Smooth muscle cell (in vitro differentiated cells): ENCODE measurements at regions not wholly inside any gene's neighbourhood (a gene's known extent, or its start where the extent isn't known, plus 50 kb on each side); places are given as distances from the start of the nearest gene placed in this dataset.
"Not testable (repeated sequence)": the region's sequence is repeated elsewhere in the genome, so short reads cannot be mapped to it uniquely, and the experiment has no call there.

ENCODE experiments used
- DNase-seq: peaks from one replicate; lab custom pipeline; 2025; ENCODE audit not compliant: unreplicated experiment; lab: John Stamatoyannopoulos, UW
- H2AFZ ChIP-seq: fragments of 200-600 bp; sonication (generic); 2 replicates; pipeline ENCODE4 v1.6.0; 2016; ENCODE audit warnings: antibody characterized with exemption, low read depth, mild to moderate bottlenecking
- H3F3A ChIP-seq: fragments of 200-600 bp; sonication (generic); 2 replicates; pipeline ENCODE4 v1.6.0; 2017; ENCODE audit warnings: antibody characterized with exemption, low read depth
- H3K27ac ChIP-seq: fragments of 200-600 bp; sonication (generic); 2 replicates; pipeline ENCODE4 v1.5.1; 2016; ENCODE audit warnings: low read depth, mild to moderate bottlenecking
- H3K27me3 ChIP-seq: fragments of 200-600 bp; sonication (generic); 2 replicates; pipeline ENCODE4 v1.6.1; 2016; ENCODE audit warnings: low read depth, mild to moderate bottlenecking
- H3K36me3 ChIP-seq: fragments of 200-600 bp; sonication (generic); 2 replicates; pipeline ENCODE4 v1.5.1; 2016; ENCODE audit warnings: low read depth
- H3K4me1 ChIP-seq: fragments of 200-600 bp; sonication (generic); 2 replicates; pipeline ENCODE4 v1.5.1; 2016; ENCODE audit warnings: low read depth
- H3K4me2 ChIP-seq: fragments of 200-600 bp; sonication (generic); 2 replicates; pipeline ENCODE4 v1.6.0; 2016; ENCODE audit warnings: mild to moderate bottlenecking
- H3K4me3 ChIP-seq: fragments of 200-600 bp; sonication (generic); 2 replicates; pipeline ENCODE4 v1.5.1; 2016; ENCODE audit warnings: mild to moderate bottlenecking
- H3K79me2 ChIP-seq: fragments of 200-600 bp; sonication (generic); 2 replicates; pipeline ENCODE4 v1.6.0; 2016; ENCODE audit warnings: low read depth, mild to moderate bottlenecking
- H3K9ac ChIP-seq: fragments of 200-600 bp; sonication (generic); 2 replicates; pipeline ENCODE4 v1.6.0; 2016; ENCODE audit warnings: low read depth
- H3K9me3 ChIP-seq: fragments of 200-600 bp; sonication (generic); replicated peaks from 2 replicates; pipeline ENCODE4 v1.5.1; 2016; ENCODE audit warnings: low read depth
- H4K20me1 ChIP-seq: fragments of 200-600 bp; sonication (generic); 2 replicates; pipeline ENCODE4 v1.6.0; 2016; ENCODE audit warnings: low read depth
- CTCF ChIP-seq: fragments of 200-600 bp; sonication (generic); IDR thresholded peaks from 2 replicates; pipeline ENCODE4 v1.5.1; 2017; ENCODE audit warnings: borderline replicate concordance, mild to moderate bottlenecking, antibody characterized with exemption; ENCODE audit not compliant: insufficient read depth, poor library complexity, severe bottlenecking
- WGBS: methylation state at CpG from one replicate; pipeline ENCODE4 v1.1.7; 2016; ENCODE audit warnings: low lambda C conversion rate; 5-methylcytosine and 5-hydroxymethylcytosine counted together

GRCh38 chrX:1086444-1087409, 125.7 kb downstream of the CRLF2 start:
- DNase-seq = no peak
- peak overlapping the region; percentile 71 for H3K27ac ChIP-seq
- no peaks in the 10 kb centered on the region for H3F3A ChIP-seq
- WGBS = 48% methylated on average over 9 of the region's 9 CpGs
- no peaks in the 10 kb centered on the region for H3K79me2 ChIP-seq
- no peak overlapping the region for H2AFZ ChIP-seq
- H4K20me1 ChIP-seq = no peaks in the 10 kb centered on the region
- no peaks in the 10 kb centered on the region for H3K4me1 ChIP-seq
- H3K9ac ChIP-seq = no peak overlapping the region
- H3K4me2 ChIP-seq = no peak overlapping the region
- no peaks in the 10 kb centered on the region for H3K27me3 ChIP-seq
- H3K36me3 ChIP-seq = no peaks in the 10 kb centered on the region
- H3K9me3 ChIP-seq = no peaks in the 10 kb centered on the region
- H3K4me3 ChIP-seq = no peak overlapping the region
- TF ChIP-seq CTCF = no peak

- not testable (repeated sequence) for DNase-seq, H3K9ac ChIP-seq, H3K27ac ChIP-seq, H2AFZ ChIP-seq, H3K36me3 ChIP-seq, H3K79me2 ChIP-seq, H3K27me3 ChIP-seq, H3F3A ChIP-seq, H3K4me1 ChIP-seq, H3K4me2 ChIP-seq, H3K9me3 ChIP-seq, H3K4me3 ChIP-seq, H4K20me1 ChIP-seq
- 73% methylated on average over 2 of the region's 2 CpGs for WGBS
Measured at GRCh38 chrX:1085871-1086270, 126.6 kb downstream of the CRLF2 start.

GRCh38 chrX:1084689-1085088, 127.8 kb downstream of the CRLF2 start:
- DNase-seq = no peak
- H3K4me2 ChIP-seq = no peak overlapping the region
- no peaks in the 10 kb centered on the region for H3K9me3 ChIP-seq
- TF ChIP-seq CTCF = no peak
- H3K36me3 ChIP-seq = no peaks in the 10 kb centered on the region
- no peak overlapping the region for H3K9ac ChIP-seq
- H3K27me3 ChIP-seq = no peaks in the 10 kb centered on the region
- H3K4me3 ChIP-seq = no peak overlapping the region
- no peaks in the 10 kb centered on the region for H3K79me2 ChIP-seq
- no peaks in the 10 kb centered on the region for H4K20me1 ChIP-seq
- no peaks in the 10 kb centered on the region for H3K4me1 ChIP-seq
- H2AFZ ChIP-seq = no peak overlapping the region
- H3K27ac ChIP-seq = no peak overlapping the region
- WGBS = 94% methylated on average over 6 of the region's 6 CpGs
- H3F3A ChIP-seq = no peaks in the 10 kb centered on the region

- no peaks in the 10 kb centered on the region for H3K9me3 ChIP-seq
- no peak overlapping the region for H3K27ac ChIP-seq
- WGBS = 77% methylated on average over 29 of the region's 29 CpGs
Measured at GRCh38 chrX:1076871-1077651, 135.4 kb downstream of the CRLF2 start.

More at GRCh38 chrX:1076871-1077651, 135.4 kb downstream of the CRLF2 start:
- Histone ChIP-seq H3F3A (no peaks in the 10 kb centered on the region), H4K20me1 (no peaks in the 10 kb centered on the region), H3K79me2 (no peaks in the 10 kb centered on the region), H3K27me3 (peaks cover 5% of the 10 kb centered on the region), H3K9ac (no peak overlapping the region), H3K4me3 (no peak overlapping the region), H3K36me3 (no peaks in the 10 kb centered on the region), H2AFZ (no peak overlapping the region), H3K4me2 (no peak overlapping the region), H3K4me1 (no peaks in the 10 kb centered on the region)
- TF ChIP-seq CTCF = no peak
- DNase-seq = no peak
